ENCODE measurements at regions not wholly inside any gene's neighbourhood (a gene's known extent, or its start where the extent isn't known, plus 50 kb on each side); places are given as distances from the start of the nearest gene placed in this dataset.

DNA sequence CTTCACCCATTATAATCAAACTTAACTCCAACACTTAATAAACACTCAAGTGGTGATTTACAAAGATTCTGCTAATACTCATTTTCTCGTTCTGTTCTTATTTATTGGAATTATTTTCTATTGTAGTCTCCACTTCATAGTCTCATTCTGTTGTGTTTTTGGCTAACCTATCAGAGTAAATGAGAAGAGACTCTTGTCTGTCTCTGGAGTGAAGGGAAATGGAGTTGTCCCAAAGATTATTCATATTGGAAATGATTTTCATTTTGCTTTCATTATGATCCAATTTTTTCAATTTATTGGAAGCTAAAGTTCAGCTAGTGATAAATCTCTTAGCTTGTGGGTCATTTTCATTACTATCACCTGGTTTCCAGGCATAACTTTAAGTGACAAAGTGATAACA is 454.9 kb upstream of the JAG1 start:
- DNase-seq (ENCODE audit: low spot score) = no peak

- DNase-seq (ENCODE audit: low spot score) = no peak
Measured at GRCh38 chr20:11130554-11131166, 456.9 kb upstream of the JAG1 start.

- no peak for DNase-seq (ENCODE audit: low spot score)
Measured at GRCh38 chr20:11132819-11133415, 459.1 kb upstream of the JAG1 start.

GRCh38 chr20:11136691-11137090 is 462.9 kb upstream of the JAG1 start:
- no peak for DNase-seq (ENCODE audit: low spot score)

- no peak for DNase-seq (ENCODE audit: low spot score)
Measured at GRCh38 chr20:11137688-11138087, 463.9 kb upstream of the JAG1 start.

DNA sequence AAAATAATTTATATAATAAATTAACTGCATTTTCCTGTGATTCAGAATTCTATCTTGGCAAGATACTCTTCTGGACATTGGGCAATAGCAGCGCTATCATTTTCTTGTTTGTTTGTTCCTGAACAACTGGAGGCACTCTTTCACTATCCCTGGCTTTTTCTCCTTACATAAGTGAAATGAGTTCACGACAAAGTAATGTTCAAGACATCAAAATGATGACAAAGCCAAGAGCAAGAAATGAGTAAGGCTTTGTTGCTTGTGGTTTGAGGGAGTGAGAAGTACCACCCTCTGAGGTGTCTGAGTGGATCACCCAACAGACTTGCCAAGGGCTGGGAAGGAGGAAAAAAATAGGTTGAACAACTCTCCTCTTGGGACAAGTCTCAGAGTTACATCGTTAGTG is 466.6 kb upstream of the JAG1 start:
- peak; percentile 74 for DNase-seq (ENCODE audit: low spot score)

- DNase-seq (ENCODE audit: low spot score) = no peak
Measured at GRCh38 chr20:11143481-11143880, 469.7 kb upstream of the JAG1 start.

GRCh38 chr20:11144114-11144950 is 470.5 kb upstream of the JAG1 start:
- DNase-seq (ENCODE audit: low spot score) = peak; percentile 88

DNA sequence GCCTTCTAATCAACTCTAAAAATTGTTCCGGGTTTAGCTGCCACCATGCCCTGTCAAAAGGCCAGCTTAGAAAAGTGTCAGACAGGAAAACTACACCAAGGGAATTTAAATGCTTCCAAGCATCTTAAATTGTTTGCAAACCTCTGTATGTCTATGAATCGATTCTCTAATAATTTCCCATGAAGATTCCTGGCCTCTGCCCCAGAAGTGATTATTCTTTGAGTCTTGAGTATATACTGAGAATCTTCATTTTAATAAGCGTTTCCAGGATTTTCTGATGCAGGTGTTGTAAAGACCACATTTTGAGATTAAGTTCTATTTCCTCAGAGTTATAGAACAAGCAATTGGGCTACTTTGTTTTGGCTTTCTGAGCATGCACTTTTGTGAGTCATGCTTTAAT is 471.8 kb upstream of the JAG1 start:
- no peak for DNase-seq (ENCODE audit: low spot score)

DNA sequence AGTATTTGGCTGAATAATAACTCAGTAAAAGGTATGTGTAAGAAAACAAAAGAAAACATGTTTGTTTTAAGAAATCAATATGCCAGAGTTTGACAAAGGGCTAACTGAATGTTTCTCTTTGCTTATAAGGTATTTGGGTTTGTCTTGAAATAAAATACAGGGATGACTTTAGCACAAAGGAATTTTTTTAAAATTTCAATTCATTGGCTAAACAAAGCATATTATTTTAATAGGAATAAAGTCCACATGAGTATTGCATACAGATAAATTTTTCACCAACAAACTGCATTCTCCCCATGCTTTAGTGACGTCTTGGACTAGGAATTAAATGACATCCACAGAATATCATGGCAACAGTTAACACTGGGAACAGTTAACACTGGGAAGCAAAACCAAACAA is 480.0 kb upstream of the JAG1 start:
- DNase-seq (ENCODE audit: low spot score) = peak; percentile 47

DNA sequence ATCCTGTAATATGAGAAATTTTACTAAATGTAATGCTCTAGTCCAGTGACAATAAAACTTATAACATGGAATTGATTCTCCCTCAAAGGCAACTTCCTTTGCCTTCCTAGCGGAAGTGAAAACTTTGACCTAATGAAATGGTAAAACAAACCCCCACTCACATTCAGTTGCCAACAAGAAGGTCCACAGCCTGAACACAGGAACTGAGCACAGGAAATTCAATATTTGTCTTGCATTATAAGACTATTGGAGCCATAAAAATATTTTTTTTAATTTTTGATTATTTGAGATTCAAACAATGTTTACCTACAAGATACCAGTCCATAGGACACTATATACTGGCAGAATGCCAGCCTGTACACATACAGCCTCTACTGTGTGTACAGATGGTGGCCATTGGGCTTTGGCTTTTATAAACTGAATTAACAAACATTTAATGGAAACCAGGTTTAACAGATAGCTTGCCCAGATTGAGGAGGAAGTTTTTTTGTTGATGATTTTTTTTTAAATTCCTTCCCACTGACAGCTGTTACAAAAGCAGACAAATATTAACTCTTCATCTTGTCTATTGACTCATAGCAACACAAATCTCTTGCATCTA is 481.5 kb upstream of the JAG1 start:
- peak; percentile 16 for DNase-seq (ENCODE audit: low spot score)

- DNase-seq (ENCODE audit: low spot score) = no peak
Measured at GRCh38 chr20:11156922-11157321, 483.1 kb upstream of the JAG1 start.

GRCh38 chr20:11158146-11158545 is 484.3 kb upstream of the JAG1 start:
- no peak for DNase-seq (ENCODE audit: low spot score)

- DNase-seq (ENCODE audit: low spot score) = no peak
Measured at GRCh38 chr20:11158589-11158988, 484.8 kb upstream of the JAG1 start.

- peak; percentile 60 for DNase-seq (ENCODE audit: low spot score)
Measured at GRCh38 chr20:11159728-11160127, 485.9 kb upstream of the JAG1 start.

- DNase-seq (ENCODE audit: low spot score) = no peak
Measured at GRCh38 chr20:11162026-11162775, 488.4 kb upstream of the JAG1 start.

DNA sequence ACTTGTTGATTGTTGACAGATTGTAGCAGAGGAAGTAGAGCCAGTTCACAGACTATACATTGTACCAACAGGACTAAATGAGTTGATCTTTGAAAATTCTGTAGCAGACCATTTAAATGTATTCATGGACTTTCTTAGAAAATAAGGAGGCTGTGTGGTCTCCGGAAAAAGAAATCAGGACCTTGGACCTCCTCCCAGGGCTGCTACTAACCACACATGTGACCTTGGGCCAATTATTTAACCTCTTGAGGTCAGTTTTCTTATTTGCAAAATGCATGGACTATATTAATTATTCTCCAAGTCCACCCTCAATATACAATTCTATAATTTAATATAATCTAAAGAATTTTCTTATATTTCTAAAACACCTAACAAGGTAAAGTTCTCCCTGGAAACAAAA is 492.0 kb upstream of the JAG1 start:
- no peak for DNase-seq (ENCODE audit: low spot score)

GRCh38 chr20:11166712-11167111 is 492.9 kb upstream of the JAG1 start:
- DNase-seq (ENCODE audit: low spot score) = no peak

DNA sequence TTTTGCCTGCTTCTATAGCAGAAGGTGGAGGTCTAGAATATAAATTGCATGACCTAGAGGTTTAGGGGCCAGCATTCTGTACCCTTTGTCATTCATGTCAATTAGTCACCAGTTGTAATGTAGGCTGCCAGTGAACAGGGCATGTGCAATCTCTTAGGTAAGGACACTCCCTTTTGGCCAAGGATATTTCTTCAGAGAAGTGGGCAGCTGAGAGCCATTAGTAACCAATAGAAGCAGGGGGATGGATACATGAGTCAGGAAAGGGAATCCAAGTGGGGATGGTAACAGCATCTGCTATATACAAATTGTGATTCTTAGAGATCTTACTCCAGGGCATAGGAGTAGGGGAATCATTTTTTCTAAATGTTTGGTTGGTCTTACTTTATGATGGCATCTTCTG is 494.2 kb upstream of the JAG1 start:
- peak; percentile 22 for DNase-seq (ENCODE audit: low spot score)

DNA sequence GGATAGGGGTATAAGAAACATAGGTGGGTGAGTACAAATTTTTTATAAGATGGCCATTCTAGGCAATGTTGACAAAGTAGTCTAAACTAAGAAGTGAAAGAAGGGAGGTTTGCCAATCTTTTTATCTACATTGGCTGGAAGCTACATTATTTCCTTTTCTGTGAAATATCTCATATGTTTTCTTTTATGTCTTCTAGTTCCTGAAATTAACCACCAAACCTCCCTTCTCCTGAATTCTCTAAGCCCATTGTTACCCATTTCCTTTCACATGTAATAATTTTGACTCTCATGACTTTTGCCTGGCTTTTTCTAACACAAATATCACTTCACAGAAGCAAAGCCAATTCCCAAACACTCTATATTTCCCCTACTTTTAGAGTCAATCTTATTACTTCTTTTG is 496.2 kb upstream of the JAG1 start:
- DNase-seq (ENCODE audit: low spot score) = no peak

GRCh38 chr20:11170565-11170964 is 496.8 kb upstream of the JAG1 start:
- peak; percentile 23 for DNase-seq (ENCODE audit: low spot score)

- DNase-seq (ENCODE audit: low spot score) = no peak
Measured at GRCh38 chr20:11172881-11173280, 499.1 kb upstream of the JAG1 start.
